ENCODE measurements at regions not wholly inside any gene's neighbourhood (a gene's known extent, or its start where the extent isn't known, plus 50 kb on each side); places are given as distances from the start of the nearest gene placed in this dataset.

GRCh38 chr4:42296196-42296595 lies 101.1 kb upstream of the SHISA3 start:
- no peak overlapping the region for H3K18ac ChIP-seq (ENCODE audit: low read depth, low read length)
- H3K4me1 ChIP-seq (ENCODE audit: control insufficient read depth, insufficient read depth, low read length): no peaks in the 10 kb centered on the region
- WGBS, 2 experiments (ENCODE audit: extremely low coverage in 2 of 2, insufficient read length in 1 of 2): no CpG with 5 or more reads among the region's 3 CpGs
- no peaks in the 10 kb centered on the region for H3K9me3 ChIP-seq (ENCODE audit: control insufficient read depth, insufficient read depth, low read length)
- no peak overlapping the region for H4K5ac ChIP-seq (ENCODE audit: low read depth, low read length)
- no peak for DNase-seq
- no peak overlapping the region for H3K23ac ChIP-seq (ENCODE audit: low read depth, low read length)
- H3K9me1 ChIP-seq (ENCODE audit: insufficient read depth, low read length): no peaks in the 10 kb centered on the region
- no peak overlapping the region for H3K4ac ChIP-seq (ENCODE audit: low read depth, low read length)
- ChIA-PET POLR2A (ENCODE audit: unreplicated experiment) (no interaction called here), CTCF (no interaction called here)
- no peak overlapping the region for H3K9ac ChIP-seq (ENCODE audit: low read depth, low read length)
- no peak overlapping the region for H2AK9ac ChIP-seq (replicated peaks; ENCODE audit: low read depth, low read length, poor library complexity)
- H2BK5ac ChIP-seq (ENCODE audit: low read depth, low read length, poor library complexity, severe bottlenecking): no peak overlapping the region
- H3K4me3 ChIP-seq (ENCODE audit: insufficient read depth, low read depth, low read length): no peak overlapping the region
- BruUV-seq (replicated peaks): no TSS peak
- no peak overlapping the region for H2AK5ac ChIP-seq (ENCODE audit: low read depth, low read length)
- no peak overlapping the region for H3K14ac ChIP-seq (replicated peaks; ENCODE audit: low read depth, low read length)
- H2BK15ac ChIP-seq (ENCODE audit: low read depth, low read length): no peak overlapping the region
- in situ Hi-C loops (cut with MboI; ENCODE audit: low sequenced_read_pairs): no loop called here
- intact Hi-C loops (cut with micrococcal nuclease): no loop called here
- no peaks in the 10 kb centered on the region for H3K36me3 ChIP-seq (ENCODE audit: control insufficient read depth, insufficient read depth, low read length)
- H3K79me1 ChIP-seq (ENCODE audit: low read depth in 1 of 2, low read length in 2 of 2): no peaks in the 10 kb centered on the region
- peaks cover 2% of the 10 kb centered on the region; the same call in 1 of the 2 replicates for H3K27me3 ChIP-seq (ENCODE audit: control insufficient read depth, insufficient read depth, low read length)
- TF ChIP-seq CHD1 (IDR thresholded peaks at IDR 0.05; ENCODE audit: low read depth, low read length) (no peak), RFX5 (IDR thresholded peaks at IDR 0.05; ENCODE audit: low read depth, low read length) (no peak), FOS (IDR thresholded peaks at IDR 0.05; ENCODE audit: low read depth, low read length) (no peak), RCOR1 (IDR thresholded peaks at IDR 0.05; ENCODE audit: insufficient replicate concordance, low read length) (no peak), MAFK (IDR thresholded peaks at IDR 0.05; ENCODE audit: low read depth, low read length) (no peak), BHLHE40 (IDR thresholded peaks at IDR 0.05; ENCODE audit: low read depth, low read length) (no peak), USF2 (IDR thresholded peaks at IDR 0.05; ENCODE audit: low read depth, low read length) (no peak), POLR2A (IDR thresholded peaks at IDR 0.05; ENCODE audit: low read depth, low read length) (no peak), CEBPB (IDR thresholded peaks at IDR 0.05; ENCODE audit: low read depth, low read length) (no peak), MAZ (IDR thresholded peaks at IDR 0.05; ENCODE audit: borderline replicate concordance, low read depth, low read length) (no peak), NFE2L2 (IDR thresholded peaks at IDR 0.05; ENCODE audit: low read depth, low read length) (no peak)
- dilution Hi-C loops (cut with HindIII; ENCODE audit: low sequenced_read_pairs, unreplicated experiment): no loop called here
- no peak overlapping the region for H4K91ac ChIP-seq (ENCODE audit: insufficient read depth, low read depth, low read length)
- no peak overlapping the region for H2BK20ac ChIP-seq (ENCODE audit: low read depth, low read length)
- no peaks in the 10 kb centered on the region for H4K20me1 ChIP-seq (ENCODE audit: insufficient read depth, low read length)
- H3K56ac ChIP-seq (ENCODE audit: extremely low read depth, insufficient read depth, low read length): no peak overlapping the region
- no peak overlapping the region for H2AFZ ChIP-seq (replicated peaks; ENCODE audit: low read length, poor library complexity)
- H3K4me2 ChIP-seq (ENCODE audit: low read depth, low read length): no peak overlapping the region
- no peak overlapping the region for H3K27ac ChIP-seq (ENCODE audit: insufficient read depth, low read length)
- no peak for ATAC-seq (ENCODE audit: low read depth)
- no peak overlapping the region for H2BK120ac ChIP-seq (ENCODE audit: low read depth, low read length)
- H4K8ac ChIP-seq (ENCODE audit: low read depth in 2 of 2, low read length in 2 of 2): no peak overlapping the region

All from IMR-90 (cell line).